NCI-H2029 treated with DMSO at 0.1 percent for 48 hours (cell line): ENCODE measurements at regions not wholly inside any gene's neighbourhood (a gene's known extent, or its start where the extent isn't known, plus 50 kb on each side); places are given as distances from the start of the nearest gene placed in this dataset.

Source experiments
- DNase-seq: peaks from one replicate; lab custom pipeline; 2025; lab: John Stamatoyannopoulos, UW

DNA sequence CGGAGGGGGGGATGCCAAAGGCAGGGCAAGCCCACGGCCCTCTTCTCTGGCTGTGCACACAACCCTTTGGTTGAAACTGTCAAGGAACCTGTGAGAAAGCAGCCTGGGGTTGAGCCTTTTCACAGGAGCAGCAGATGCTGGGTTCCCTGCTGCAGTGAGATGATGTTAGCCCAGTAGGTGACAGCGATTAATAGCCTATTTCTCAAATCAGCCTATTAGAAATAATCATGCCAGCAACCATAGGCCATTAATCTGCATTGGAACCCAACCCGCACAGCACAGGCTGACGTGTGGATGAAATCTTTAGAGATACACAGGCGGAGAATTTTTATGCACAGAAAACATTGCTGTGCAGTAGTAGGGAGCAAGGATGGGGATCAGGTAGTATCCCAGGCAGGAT is 637.5 kb downstream of the AJAP1 start:
- no peak for DNase-seq

- no peak for DNase-seq
Measured at GRCh38 chr1:5287178-5288150, 633.1 kb downstream of the AJAP1 start.

DNA sequence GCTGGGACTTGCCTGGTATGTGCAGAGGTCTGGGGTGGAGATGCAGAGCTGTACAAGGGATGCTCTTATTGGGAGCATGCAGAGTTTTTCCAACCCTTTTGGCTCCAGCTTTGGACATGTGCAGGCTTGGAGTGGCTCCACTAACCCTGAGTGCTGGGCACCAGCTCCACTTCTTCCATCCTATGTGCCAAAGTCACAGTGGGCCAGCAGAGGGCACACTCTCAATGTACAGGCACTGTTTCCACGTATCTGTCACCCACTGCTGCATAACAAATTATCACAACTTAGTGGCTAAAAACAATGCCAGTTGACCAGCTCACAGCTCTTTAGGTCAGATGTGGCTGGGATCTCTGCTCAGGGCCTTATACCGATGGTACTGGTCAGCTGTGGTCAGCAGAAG is 631.8 kb downstream of the AJAP1 start:
- no peak for DNase-seq

DNA sequence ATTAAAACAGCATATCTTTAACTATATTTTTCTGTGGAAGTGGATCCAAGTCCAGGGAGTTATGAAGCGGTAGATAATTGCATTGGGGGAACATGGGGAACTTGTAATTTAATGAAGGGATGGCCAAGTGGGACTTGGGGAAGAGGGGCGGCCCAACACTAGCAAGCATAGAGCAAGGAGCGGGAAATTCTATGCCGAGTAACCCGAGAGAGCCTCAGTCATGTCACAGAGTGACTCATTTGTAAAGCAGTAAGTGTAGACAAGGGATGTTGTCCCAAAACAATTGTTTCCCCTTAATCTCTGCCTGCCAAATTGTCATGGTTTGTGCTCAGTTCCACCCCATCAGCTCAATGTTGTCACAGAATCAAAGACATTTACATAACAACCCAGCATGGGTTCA is 620.1 kb downstream of the AJAP1 start:
- DNase-seq: no peak

DNA sequence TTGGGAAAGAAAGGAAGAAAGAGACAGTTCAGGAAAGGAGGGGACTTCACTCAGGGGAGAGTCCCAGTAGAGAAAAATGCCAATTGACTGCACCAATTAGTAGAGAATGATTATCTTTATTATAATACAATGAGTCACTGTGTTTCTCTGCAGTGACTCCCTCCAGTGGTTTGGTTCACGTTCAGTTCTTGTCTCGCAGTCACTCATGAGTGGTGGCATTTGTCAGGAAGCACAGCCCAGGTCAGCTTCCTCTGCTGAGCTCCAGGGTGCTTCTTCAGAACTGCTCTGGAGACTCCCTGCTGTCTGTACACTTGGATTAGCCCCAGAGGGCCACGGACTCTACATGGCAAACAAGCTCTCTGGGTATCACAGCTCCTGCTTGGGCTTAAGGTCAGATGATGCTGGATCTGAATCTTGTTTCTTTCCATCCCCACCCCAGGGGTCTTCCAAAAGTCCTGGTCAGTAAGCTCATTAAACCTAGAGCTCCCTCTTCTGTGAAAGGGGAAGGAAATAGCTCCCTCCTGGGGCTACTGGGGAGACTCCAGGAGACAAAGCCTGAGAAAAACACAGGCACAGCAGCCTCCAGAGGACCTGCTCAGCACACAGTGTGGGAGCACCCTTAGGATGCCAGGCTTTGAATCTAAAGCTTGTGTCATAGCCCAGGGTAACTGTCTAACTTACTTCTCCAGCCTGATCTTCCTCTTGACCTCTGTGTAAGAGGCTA is 619.0 kb downstream of the AJAP1 start:
- DNase-seq: no peak

GRCh38 chr1:5272325-5272724 is 617.9 kb downstream of the AJAP1 start:
- no peak for DNase-seq

- peak; percentile 90 for DNase-seq
Measured at GRCh38 chr1:5271264-5271663, 616.9 kb downstream of the AJAP1 start.

DNA sequence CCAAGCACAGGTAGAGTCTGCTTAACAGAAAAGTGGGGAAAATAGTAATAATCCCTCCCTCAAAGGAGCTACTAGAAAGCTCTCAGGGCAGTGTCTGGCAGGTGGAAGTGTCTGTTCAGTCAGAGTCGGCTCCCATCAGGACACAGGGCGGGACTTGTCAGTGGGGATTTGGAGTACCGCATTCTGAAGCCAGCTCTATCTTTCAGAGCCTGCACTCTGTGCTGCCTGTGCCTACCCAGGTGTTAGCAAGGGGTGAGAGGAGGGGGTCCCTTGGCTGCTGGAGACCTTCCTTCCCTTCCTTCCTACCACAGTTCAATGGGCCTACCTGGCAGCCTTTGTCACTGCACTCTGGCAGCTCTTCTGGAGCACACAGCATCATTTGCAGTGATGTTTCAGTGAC is 615.5 kb downstream of the AJAP1 start:
- no peak for DNase-seq

DNA sequence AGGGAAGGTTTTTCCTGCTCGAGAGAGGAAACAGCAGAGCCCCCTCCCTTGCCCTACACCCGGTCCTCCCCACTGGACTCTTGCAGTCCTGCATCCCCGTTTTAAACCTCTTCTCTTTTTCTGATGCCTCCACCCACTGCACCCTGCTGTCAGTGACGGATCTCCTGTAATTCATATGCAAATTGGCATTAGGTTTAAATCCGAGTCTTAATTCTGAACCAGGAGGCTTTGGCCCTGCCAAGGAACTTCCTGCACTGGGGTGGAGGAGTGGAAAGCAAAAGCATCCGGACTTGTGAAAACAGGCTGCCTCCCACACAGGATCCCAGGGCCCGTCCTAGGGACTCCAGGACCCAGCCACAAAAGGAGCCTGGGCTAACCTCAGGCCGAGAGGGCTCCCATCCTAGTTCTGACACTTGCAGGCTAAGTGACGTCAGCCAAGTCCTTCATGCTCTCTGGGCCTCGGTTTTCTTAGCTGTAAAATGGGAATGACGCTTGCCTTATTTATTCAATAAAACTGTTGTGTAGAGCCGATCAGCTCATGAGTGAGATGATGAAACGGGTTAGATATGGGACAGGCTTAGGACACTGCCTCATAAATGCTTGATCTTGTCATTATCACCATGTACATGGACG is 613.3 kb downstream of the AJAP1 start:
- no peak for DNase-seq

DNA sequence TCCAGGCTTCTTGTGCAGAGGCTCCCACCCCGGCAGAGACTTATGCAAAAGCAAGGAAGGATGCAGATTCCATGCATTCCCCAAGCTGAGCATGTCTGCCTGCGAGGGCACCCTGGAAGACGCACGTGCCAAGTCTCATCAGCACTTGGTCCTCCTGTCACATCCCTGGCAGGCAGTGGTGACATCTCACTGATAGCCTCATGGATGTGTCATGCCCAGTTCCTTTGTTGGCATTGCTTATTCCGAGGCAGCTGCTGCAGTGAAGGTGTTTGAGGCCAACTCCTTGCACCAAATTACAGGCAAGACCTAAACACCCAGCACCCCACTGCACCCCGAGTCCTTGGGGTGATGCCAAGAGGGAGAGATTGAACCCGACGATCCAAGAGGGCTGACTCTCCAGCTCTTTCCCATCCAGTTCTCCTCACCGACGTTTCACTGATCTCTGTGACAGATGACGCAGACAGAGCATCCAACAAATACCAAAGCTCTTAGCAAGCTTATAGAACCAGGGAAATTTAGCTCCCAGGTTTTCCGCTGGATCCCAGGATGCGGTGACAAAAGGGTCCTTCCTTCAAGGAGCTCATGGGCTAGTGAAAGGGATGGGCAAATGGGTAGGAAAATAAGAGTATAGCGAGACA is 611.1 kb downstream of the AJAP1 start:
- no peak for DNase-seq

GRCh38 chr1:5264476-5264875 is 610.1 kb downstream of the AJAP1 start:
- no peak for DNase-seq

DNA sequence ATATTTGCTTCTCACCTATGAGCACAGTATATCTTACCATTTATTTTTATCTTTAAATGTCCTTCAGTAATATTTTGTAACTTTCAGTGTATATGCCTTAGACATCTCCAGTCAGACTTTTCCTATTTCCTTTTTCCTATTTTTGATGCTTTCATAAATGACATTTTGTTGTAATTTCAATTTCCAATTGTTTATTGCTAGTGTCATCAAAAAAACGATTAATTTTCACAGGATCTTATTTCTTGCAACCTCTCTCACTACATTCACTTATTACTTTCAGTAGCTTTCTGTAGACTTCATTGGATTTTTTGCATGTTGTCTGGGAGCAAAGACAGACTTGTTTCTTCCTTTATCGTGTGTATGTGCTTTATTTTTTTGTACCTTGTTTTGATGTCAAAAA is 602.4 kb downstream of the AJAP1 start:
- no peak for DNase-seq

GRCh38 chr1:5254975-5255374 is 600.6 kb downstream of the AJAP1 start:
- DNase-seq: no peak

DNA sequence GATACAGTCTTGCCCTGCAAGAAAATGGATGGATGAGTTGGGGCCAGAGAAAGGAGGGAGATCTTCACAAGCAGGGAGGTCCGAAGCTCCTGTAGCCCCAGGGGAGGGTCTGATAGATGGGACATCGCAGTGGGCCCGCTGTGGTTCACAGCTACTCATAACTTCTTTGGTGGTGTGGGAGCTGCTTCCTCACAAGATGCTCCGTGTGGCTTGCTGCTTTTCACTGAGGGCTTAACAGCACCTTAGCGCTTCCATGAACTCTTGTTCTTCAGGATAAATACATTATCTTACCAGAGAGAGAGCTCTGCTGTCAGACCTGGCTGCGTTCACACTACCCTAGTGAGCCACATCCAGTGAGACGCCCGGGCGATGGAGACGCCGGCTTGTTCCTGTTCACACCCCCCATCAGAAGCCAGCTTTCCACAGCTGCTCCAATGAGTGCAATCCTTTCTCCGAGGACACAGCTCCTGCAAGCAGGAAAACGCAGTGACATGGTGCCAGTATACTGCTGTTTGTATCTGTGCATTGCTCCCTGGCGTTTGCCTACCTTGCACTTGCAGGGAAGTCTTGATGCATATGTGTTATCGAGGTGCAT is 599.8 kb downstream of the AJAP1 start:
- DNase-seq: no peak

DNA sequence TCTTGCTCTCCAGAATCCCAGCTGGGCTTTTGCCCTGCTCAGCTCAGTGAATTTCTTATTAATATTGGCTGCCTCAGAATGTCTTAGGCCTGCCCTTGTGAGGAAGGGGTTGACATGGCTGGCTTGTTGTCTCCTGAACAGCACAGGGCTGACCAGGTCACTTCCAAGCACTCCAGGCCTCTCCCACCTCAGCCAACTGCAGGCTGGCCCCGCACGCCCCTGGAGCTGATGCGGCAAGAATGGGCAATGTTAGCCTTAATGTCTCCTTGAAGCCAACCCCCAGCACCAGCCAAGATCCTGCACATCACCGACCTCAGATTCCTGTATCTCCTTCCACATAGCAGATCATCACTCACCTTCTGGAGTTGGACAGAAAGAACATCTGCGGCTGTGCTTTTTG is 598.6 kb downstream of the AJAP1 start:
- DNase-seq: no peak

DNA sequence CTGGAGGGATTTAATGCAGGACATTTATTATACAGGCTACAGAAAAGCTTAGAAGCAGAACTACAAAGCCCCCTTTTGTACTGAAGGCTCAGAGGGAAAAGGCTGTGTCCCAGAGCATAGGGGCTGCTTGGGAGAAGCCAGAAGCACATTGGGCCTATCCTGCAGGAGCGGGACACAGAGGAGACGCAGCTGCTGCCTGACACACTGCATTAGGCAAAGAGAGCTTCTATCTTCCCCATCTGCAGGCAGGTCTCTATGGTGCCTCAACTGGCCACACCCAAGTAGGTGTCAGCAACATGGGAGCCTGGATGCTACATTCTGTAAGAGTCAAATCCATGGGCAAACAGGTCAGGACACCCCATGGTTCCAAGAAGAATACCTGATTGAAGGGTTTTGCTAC is 595.9 kb downstream of the AJAP1 start:
- no peak for DNase-seq

DNA sequence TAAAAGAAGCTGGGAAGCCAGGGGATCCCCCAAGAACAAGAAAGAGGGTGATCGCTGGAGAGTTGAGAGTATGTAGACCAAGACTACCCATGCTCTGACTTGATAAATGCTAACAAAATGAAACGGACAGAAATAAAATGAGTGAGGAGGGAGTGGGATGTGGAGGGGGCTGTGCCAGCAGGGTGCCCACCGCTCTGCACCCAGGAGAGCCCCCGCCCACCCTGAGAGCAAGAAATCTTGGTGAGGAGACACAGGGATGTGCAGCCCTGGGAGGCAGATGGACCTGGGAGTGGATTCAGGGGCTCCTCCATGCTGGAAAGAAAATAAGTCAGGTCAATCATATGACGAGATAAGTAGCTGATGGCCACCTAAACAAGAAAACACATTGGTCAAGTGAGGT is 590.9 kb downstream of the AJAP1 start:
- DNase-seq: no peak

DNA sequence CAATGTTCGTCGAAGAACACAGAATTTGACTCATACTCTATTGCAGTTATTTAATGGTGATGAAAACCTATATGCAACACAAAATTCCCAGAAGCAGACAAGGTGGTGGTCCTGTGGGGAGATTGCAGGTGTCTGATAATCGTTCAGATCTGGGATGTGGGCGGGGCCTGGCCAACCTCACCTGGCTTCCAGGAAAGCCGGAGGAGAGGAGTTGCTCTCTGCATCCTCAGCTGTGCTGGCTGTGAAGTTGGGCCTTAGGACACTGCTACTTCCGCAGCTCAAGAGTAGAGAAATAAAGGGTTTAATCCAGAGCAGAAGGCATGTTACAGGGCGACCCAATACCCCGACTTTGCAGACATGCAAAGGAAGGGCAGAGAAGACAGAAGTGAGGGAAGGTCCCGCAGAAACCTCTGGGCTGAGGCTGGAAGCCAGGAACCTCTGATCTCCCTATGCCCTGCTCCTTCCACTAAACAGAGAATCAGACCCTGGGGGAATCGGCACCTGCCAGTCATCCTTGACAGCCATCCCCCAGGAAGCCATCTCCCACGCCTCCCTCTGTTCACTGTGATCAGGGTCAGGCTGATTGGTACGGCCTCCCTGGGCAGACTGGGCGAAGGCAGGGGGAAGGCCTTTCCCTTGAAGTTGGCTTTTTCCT is 590.3 kb downstream of the AJAP1 start:
- DNase-seq: no peak

- no peak for DNase-seq
Measured at GRCh38 chr1:5242850-5243249, 588.4 kb downstream of the AJAP1 start.

DNA sequence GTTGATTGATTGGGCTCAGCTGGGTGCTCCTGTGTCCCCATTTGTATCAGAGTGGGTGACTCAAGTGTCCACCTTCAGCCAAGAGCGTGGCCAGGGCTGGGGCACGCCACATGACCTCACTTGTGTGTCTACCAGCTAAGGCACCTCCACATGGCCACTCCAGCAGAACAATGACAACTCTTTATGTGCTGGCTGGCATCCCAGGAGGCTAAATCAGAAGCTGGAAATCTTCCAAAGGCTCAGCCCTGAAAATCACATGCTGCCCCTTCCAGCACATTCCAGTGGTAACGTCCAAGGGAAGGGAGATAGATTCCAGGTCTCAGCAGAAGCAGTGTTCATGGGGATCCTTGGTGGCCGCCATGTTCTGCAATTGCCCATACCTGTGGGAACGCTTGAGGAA is 585.5 kb downstream of the AJAP1 start:
- no peak for DNase-seq

DNA sequence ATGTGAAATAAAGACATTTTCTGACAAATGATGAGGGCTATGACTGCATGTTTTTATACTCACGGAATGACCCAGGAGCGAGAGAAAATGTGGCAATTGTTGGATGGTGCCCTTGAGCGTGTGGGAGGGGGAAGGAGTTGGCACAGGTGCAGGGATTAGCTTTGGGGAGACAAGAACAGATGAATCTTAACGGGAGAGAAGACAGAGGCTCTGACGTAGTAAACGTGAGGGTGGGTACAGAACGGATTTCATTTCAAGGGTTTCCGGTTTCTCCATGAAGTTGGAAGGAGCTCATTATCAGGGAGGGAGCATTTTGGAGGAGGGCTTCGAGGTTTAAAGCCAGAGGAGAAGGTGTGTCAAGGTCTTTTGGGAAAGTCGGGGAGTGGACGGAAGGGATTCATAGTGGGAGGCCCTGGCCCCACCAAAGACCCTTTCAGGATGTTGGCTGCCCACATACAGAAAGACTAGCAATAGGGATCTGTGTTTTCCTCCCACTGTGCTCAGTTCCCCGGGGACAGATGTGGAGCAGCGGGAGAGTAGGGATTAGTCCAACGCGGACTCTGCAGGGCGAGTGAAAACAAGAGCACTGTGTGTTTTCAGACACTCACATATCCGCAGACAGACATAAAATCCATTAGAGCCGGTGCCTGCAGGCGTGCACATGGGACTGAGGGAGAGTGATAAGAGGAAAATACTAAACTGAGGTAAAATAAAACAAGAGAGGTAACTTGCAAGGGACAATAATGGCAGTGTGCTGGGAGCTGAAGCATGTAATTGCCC is 584.1 kb downstream of the AJAP1 start:
- DNase-seq: no peak
